IMR-90 (cell line): ENCODE measurements at regions not wholly inside any gene's neighbourhood (a gene's known extent, or its start where the extent isn't known, plus 50 kb on each side); places are given as distances from the start of the nearest gene placed in this dataset.

Source experiments
- ATAC-seq: fragments of 200-7000 bp; cut with Tn5 transposase; 2 replicates; pipeline ENCODE4 v1.9.1; 2020; ENCODE audit warnings: low read depth, mild to moderate bottlenecking, moderate library complexity
- BruUV-seq: library from RNA; stranded (reverse); fragments of 400-500 nt; replicated peaks from 2 replicates; lab custom pipeline; 2021; lab: Mats Ljungman, UMichigan
- CTCF ChIA-PET: fragments of 300-600 bp; formaldehyde crosslinking; extraction: SDS; loops from one replicate; lab custom pipeline; 2021; ENCODE audit warnings: antibody characterized with exemption; lab: Yijun Ruan, JAX
- POLR2A ChIA-PET: fragments of 300-600 bp; sonication (Branson Sonifier 250); formaldehyde crosslinking; loops from one replicate; lab custom pipeline; 2022; ENCODE audit warnings: antibody characterized with exemption; ENCODE audit not compliant: unreplicated experiment; lab: Charles Lee
- DNase-seq: peaks from one replicate; pipeline ENCODE4 v3.0.0; 2013
- H2AFZ ChIP-seq: replicated peaks from 2 replicates; pipeline ENCODE3; 2013; ENCODE audit warnings: low read length, mild to moderate bottlenecking; ENCODE audit not compliant: poor library complexity
- H2AK5ac ChIP-seq: 2 replicates; pipeline ENCODE4 v1.6.1; 2013; ENCODE audit warnings: low read depth, low read length, inconsistent platforms
- H2AK9ac ChIP-seq: replicated peaks from 2 replicates; pipeline ENCODE3; 2013; ENCODE audit warnings: mild to moderate bottlenecking, low read depth, low read length, moderate library complexity; ENCODE audit not compliant: poor library complexity
- H2BK120ac ChIP-seq: 2 replicates; pipeline ENCODE4 v1.6.1; 2013; ENCODE audit warnings: low read depth, low read length, inconsistent platforms
- H2BK15ac ChIP-seq: 3 replicates; pipeline ENCODE4 v1.6.1; 2013; ENCODE audit warnings: low read depth, low read length, inconsistent platforms
- H2BK20ac ChIP-seq: 2 replicates; pipeline ENCODE4 v1.6.1; 2013; ENCODE audit warnings: low read depth, mild to moderate bottlenecking, inconsistent platforms, low read length, moderate library complexity
- H2BK5ac ChIP-seq: 2 replicates; pipeline ENCODE4 v1.6.1; 2013; ENCODE audit warnings: mild to moderate bottlenecking, low read depth, low read length, inconsistent platforms; ENCODE audit not compliant: poor library complexity, severe bottlenecking
- H3K14ac ChIP-seq: replicated peaks from 2 replicates; pipeline ENCODE4 v1.6.1; 2013; ENCODE audit warnings: low read depth, low read length, inconsistent platforms
- H3K18ac ChIP-seq: 2 replicates; pipeline ENCODE4 v1.6.1; 2013; ENCODE audit warnings: low read depth, low read length, control low read depth
- H3K23ac ChIP-seq: 2 replicates; pipeline ENCODE4 v1.6.1; 2013; ENCODE audit warnings: low read depth, low read length, inconsistent platforms
- H3K27ac ChIP-seq: 2 replicates; pipeline ENCODE4 v1.5.1; 2013; ENCODE audit warnings: mild to moderate bottlenecking, control low read depth, low read length; ENCODE audit not compliant: insufficient read depth
- H3K27me3 ChIP-seq: 2 replicates; pipeline ENCODE4 v1.6.1; 2013; ENCODE audit warnings: low read length; ENCODE audit not compliant: control insufficient read depth, insufficient read depth
- H3K36me3 ChIP-seq: 2 replicates; pipeline ENCODE4 v1.6.1; 2013; ENCODE audit warnings: low read length, mixed read lengths; ENCODE audit not compliant: control insufficient read depth, insufficient read depth
- H3K4ac ChIP-seq: 2 replicates; pipeline ENCODE4 v1.6.1; 2013; ENCODE audit warnings: low read depth, low read length, inconsistent platforms
- H3K4me1 ChIP-seq: 2 replicates; pipeline ENCODE4 v1.6.1; 2013; ENCODE audit warnings: low read length, mixed read lengths; ENCODE audit not compliant: control insufficient read depth, insufficient read depth
- H3K4me2 ChIP-seq: 2 replicates; pipeline ENCODE4 v1.6.1; 2013; ENCODE audit warnings: low read depth, mild to moderate bottlenecking, control low read depth, low read length, moderate library complexity
- H3K4me3 ChIP-seq: 2 replicates; pipeline ENCODE4 v1.5.1; 2013; ENCODE audit warnings: low read depth, mild to moderate bottlenecking, control low read depth, low read length, moderate library complexity; ENCODE audit not compliant: insufficient read depth
- H3K56ac ChIP-seq: 2 replicates; pipeline ENCODE4 v1.6.1; 2013; ENCODE audit warnings: low read length, inconsistent platforms; ENCODE audit not compliant: insufficient read depth; ENCODE audit errors: extremely low read depth
- H3K79me1 ChIP-seq, 2 experiments: 2 replicates each; pipeline ENCODE4 v1.6.1; 2013; ENCODE audit warnings: low read length in 2 of 2, inconsistent platforms in 1 of 2, low read depth in 1 of 2
- H3K9ac ChIP-seq: 2 replicates; pipeline ENCODE4 v1.6.1; 2013; ENCODE audit warnings: low read depth, low read length, control low read depth
- H3K9me1 ChIP-seq: 2 replicates; pipeline ENCODE4 v1.6.1; 2013; ENCODE audit warnings: low read length, inconsistent platforms; ENCODE audit not compliant: insufficient read depth
- H3K9me3 ChIP-seq: 2 replicates; pipeline ENCODE4 v1.6.1; 2013; ENCODE audit warnings: low read length; ENCODE audit not compliant: control insufficient read depth, insufficient read depth
- H4K20me1 ChIP-seq: 2 replicates; pipeline ENCODE4 v1.6.1; 2013; ENCODE audit warnings: low read length, inconsistent platforms; ENCODE audit not compliant: insufficient read depth
- H4K5ac ChIP-seq: 2 replicates; pipeline ENCODE4 v1.6.1; 2013; ENCODE audit warnings: mild to moderate bottlenecking, low read depth, low read length, control low read depth
- H4K8ac ChIP-seq, 2 experiments: 2 replicates each; pipeline ENCODE4 v1.6.1; 2013; ENCODE audit warnings: low read depth in 2 of 2, low read length in 2 of 2, control low read depth in 1 of 2, inconsistent platforms in 1 of 2
- H4K91ac ChIP-seq: 2 replicates; pipeline ENCODE4 v1.6.1; 2013; ENCODE audit warnings: low read depth, low read length, inconsistent platforms; ENCODE audit not compliant: insufficient read depth
- CHD1 ChIP-seq: IDR thresholded peaks from 2 replicates; pipeline ENCODE4 v1.6.1; 2012; ENCODE audit warnings: low read depth, low read length, improper control_type of control experiment
- FOS ChIP-seq: fragments of 150-350 bp; IDR thresholded peaks from 2 replicates; pipeline ENCODE4 v1.6.1; 2016; ENCODE audit warnings: low read depth, low read length
- MAFK ChIP-seq: IDR thresholded peaks from 2 replicates; pipeline ENCODE4 v1.6.1; 2012; ENCODE audit warnings: low read depth, low read length, improper control_type of control experiment
- POLR2A ChIP-seq: IDR thresholded peaks from 2 replicates; pipeline ENCODE4 v1.6.1; 2012; ENCODE audit warnings: mild to moderate bottlenecking, low read depth, low read length
- RAD21 ChIP-seq: IDR thresholded peaks from 2 replicates; pipeline ENCODE4 v1.6.1; 2012; ENCODE audit warnings: low read length, improper control_type of control experiment
- SMC3 ChIP-seq: fragments of 150-350 bp; IDR thresholded peaks from 2 replicates; pipeline ENCODE4 v1.6.1; 2016; ENCODE audit warnings: low read depth, mild to moderate bottlenecking, antibody characterized with exemption, low read length, moderate library complexity
- WGBS, 2 experiments: methylation state at CpG; one replicate each; pipeline versions ENCODE4 v1.1.5 to v1.1.7; 2013; ENCODE audit warnings: missing lambda C conversion rate in 2 of 2; ENCODE audit not compliant: insufficient read length in 1 of 2; ENCODE audit errors: extremely low coverage in 2 of 2; 5-methylcytosine and 5-hydroxymethylcytosine counted together
- dilution Hi-C: fragments of 300-500 bp; cut with HindIII; formaldehyde crosslinking; loops from one replicate; pipeline ENCODE4 v1.14.3; 2018; ENCODE audit warnings: low sequenced_read_pairs; ENCODE audit not compliant: unreplicated experiment
- in situ Hi-C: fragments of 300-500 bp; cut with MboI; formaldehyde crosslinking; loops from 3 replicates; pipeline ENCODE4 v1.14.3; 2019; ENCODE audit warnings: low sequenced_read_pairs, inconsistent platforms, mixed read lengths
- intact Hi-C: fragments of 100-400 bp; cut with micrococcal nuclease; formaldehyde crosslinking; loops from 2 replicates; pipeline ENCODE4 v1.10.0; 2022
- TF ChIP-seq, protein P1 (sequence below): conservative IDR thresholded peaks from 2 replicates; pipeline ENCODE4 v1.5.1; 2012; ENCODE audit warnings: mild to moderate bottlenecking, low read depth, low read length, improper control_type of control experiment
- TF ChIP-seq, protein P2 (sequence below): fragments of 150-350 bp; IDR thresholded peaks from 2 replicates; pipeline ENCODE4 v1.6.1; 2016; ENCODE audit warnings: low read depth, mild to moderate bottlenecking, low read length, moderate library complexity, borderline replicate concordance

DNA sequence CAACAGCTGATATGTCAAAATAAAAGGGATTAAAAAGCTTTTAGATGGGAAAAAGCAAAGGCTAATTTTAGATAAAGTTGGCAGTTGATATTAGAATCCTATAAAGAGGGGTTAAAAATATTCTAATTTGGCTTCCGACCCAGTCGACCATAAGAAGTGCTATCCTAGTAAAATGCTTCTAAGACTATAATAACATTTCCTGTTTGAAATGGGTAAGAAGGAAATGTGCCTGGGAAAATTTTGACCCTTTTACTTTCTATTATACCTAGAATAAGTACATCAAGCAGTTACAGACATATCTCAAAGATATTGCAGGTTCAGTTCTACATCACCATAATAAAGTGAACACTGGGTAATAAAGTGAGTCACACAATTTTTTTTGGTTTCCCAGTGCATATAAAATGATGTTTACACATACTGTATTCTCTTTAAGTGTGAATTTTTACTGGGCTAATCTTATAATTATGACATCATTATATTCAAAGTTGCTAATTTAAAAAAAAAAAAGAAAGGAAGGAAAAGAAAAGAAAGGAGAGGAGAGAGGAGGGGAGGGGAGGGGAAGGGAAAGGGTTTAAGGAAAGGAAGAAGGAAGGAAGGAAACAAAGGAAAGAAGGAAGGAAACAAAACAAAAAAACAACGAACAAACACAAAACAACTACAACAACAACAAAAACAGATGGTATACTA, 308.2 kb upstream of the NR5A2 start:
- no peaks in the 10 kb centered on the region; the same call in 1 of the 2 replicates for H3K9me3 ChIP-seq
- H2AK5ac ChIP-seq, result no peak overlapping the region
- BruUV-seq, result no TSS peak
- no peak overlapping the region for H4K91ac ChIP-seq
- in situ Hi-C loops (no loop called here), dilution Hi-C loops (no loop called here), intact Hi-C loops (no loop called here)
- DNase-seq (no peak), ATAC-seq (no peak)
- no peak overlapping the region for H3K14ac ChIP-seq
- no peak overlapping the region for H4K8ac ChIP-seq
- no peak overlapping the region for H2AK9ac ChIP-seq
- no peak overlapping the region for H4K5ac ChIP-seq
- H3K36me3 ChIP-seq, result no peaks in the 10 kb centered on the region
- no peak overlapping the region for H3K27ac ChIP-seq
- no peak overlapping the region for H3K4me3 ChIP-seq
- no peaks in the 10 kb centered on the region for H3K79me1 ChIP-seq
- ChIA-PET POLR2A (interaction anchor here (0.6 kb wide), 1 partner anchor 21 kb away, joined by 6 read pairs; no protein-coding TSS in a partner anchor), CTCF (interaction anchor here (0.6 kb wide), 3 partner anchors 26 to 505 kb away, joined by 3 to 4 read pairs (median 3); no protein-coding TSS in a partner anchor)
- no peak overlapping the region for H2BK5ac ChIP-seq
- WGBS, 2 experiments, result no CpG with 5 or more reads among the region's 3 CpGs
- H2BK20ac ChIP-seq, result no peak overlapping the region
- H4K20me1 ChIP-seq, result no peaks in the 10 kb centered on the region
- no peak overlapping the region for H2AFZ ChIP-seq
- no peak overlapping the region for H2BK15ac ChIP-seq
- H3K18ac ChIP-seq, result no peak overlapping the region
- no peaks in the 10 kb centered on the region for H3K9me1 ChIP-seq
- H3K27me3 ChIP-seq, result peaks cover 2% of the 10 kb centered on the region
- no peak overlapping the region for H3K9ac ChIP-seq
- no peak overlapping the region for H3K56ac ChIP-seq
- H3K4me1 ChIP-seq, result no peaks in the 10 kb centered on the region
- TF ChIP-seq, protein P1, sequence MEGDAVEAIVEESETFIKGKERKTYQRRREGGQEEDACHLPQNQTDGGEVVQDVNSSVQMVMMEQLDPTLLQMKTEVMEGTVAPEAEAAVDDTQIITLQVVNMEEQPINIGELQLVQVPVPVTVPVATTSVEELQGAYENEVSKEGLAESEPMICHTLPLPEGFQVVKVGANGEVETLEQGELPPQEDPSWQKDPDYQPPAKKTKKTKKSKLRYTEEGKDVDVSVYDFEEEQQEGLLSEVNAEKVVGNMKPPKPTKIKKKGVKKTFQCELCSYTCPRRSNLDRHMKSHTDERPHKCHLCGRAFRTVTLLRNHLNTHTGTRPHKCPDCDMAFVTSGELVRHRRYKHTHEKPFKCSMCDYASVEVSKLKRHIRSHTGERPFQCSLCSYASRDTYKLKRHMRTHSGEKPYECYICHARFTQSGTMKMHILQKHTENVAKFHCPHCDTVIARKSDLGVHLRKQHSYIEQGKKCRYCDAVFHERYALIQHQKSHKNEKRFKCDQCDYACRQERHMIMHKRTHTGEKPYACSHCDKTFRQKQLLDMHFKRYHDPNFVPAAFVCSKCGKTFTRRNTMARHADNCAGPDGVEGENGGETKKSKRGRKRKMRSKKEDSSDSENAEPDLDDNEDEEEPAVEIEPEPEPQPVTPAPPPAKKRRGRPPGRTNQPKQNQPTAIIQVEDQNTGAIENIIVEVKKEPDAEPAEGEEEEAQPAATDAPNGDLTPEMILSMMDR, result no peak
- TF ChIP-seq SMC3, result no peak
- no peak for TF ChIP-seq POLR2A
- no peak for TF ChIP-seq FOS
- TF ChIP-seq, protein P2, sequence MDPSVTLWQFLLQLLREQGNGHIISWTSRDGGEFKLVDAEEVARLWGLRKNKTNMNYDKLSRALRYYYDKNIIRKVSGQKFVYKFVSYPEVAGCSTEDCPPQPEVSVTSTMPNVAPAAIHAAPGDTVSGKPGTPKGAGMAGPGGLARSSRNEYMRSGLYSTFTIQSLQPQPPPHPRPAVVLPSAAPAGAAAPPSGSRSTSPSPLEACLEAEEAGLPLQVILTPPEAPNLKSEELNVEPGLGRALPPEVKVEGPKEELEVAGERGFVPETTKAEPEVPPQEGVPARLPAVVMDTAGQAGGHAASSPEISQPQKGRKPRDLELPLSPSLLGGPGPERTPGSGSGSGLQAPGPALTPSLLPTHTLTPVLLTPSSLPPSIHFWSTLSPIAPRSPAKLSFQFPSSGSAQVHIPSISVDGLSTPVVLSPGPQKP, result no peak
- no peak for TF ChIP-seq CHD1
- TF ChIP-seq MAFK, result no peak
- TF ChIP-seq RAD21, result no peak
- no peak overlapping the region for H3K4ac ChIP-seq
- H3K23ac ChIP-seq, result no peak overlapping the region
- no peak overlapping the region for H2BK120ac ChIP-seq
- no peak overlapping the region for H3K4me2 ChIP-seq
